ENCODE measurements at regions not wholly inside any gene's neighbourhood (a gene's known extent, or its start where the extent isn't known, plus 50 kb on each side); places are given as distances from the start of the nearest gene placed in this dataset.

DNA sequence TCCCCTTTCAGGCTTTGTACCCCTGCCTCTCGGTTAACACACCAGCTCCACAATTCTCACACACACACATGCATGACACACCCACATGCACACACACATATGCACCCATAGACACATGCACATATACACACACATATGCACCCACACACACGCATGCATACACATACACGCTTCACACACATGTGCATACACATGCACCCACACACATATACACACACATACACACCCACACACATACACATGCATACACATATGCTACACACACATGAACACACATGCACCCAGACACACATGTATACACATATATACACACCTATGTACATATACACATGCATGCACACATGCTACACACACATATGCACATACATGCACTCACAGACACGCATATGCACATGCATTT, 61.7 kb upstream of the SLC25A33 start (continued):
- TF ChIP-seq MEF2A (IDR thresholded peaks at IDR 0.05; ENCODE audit: borderline replicate concordance, low read depth) = no peak
- no peak for TF ChIP-seq GATA2 (CRISPR knock-in tag; IDR thresholded peaks at IDR 0.05)

DNA sequence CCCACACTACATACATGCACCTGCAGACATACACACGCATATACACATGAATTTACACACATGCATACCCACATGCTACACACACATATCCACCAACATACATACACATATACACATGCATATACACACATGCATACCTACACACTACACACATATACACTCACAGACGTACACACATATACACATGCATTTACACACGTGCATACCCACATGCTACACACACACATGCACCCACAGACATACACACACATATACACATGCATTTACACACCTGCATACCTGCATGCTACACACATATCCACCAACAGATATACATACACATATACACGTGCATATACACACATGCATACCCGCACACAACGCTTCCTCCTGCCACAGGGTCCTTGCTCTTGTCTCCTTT, 61.2 kb upstream of the SLC25A33 start:
- H3K36me3 ChIP-seq (replicated peaks in 1 of 2; ENCODE audit: control insufficient read depth in 1 of 2, insufficient read depth in 2 of 2, low read length in 1 of 2) = no peaks in the 10 kb centered on the region
- no peaks in the 10 kb centered on the region for H3K27me3 ChIP-seq (ENCODE audit: insufficient read depth)
- H3K9me2 ChIP-seq = no peaks in the 10 kb centered on the region
- H3F3A ChIP-seq (replicated peaks; ENCODE audit: insufficient read depth) = no peaks in the 10 kb centered on the region
- no peak overlapping the region for H3K4me3 ChIP-seq (ENCODE audit: low read depth in 2 of 2, low read length in 1 of 2)
- ChIA-PET POLR2A (no interaction called here), CTCF (no interaction called here)
- no peak overlapping the region for H3K27ac ChIP-seq (ENCODE audit: low read depth in 2 of 2, low read length in 1 of 2)
- H2AFZ ChIP-seq (ENCODE audit: low read depth) = no peak overlapping the region
- no peaks in the 10 kb centered on the region; a peak in 1 of 4 replicates for H3K4me1 ChIP-seq (ENCODE audit: control insufficient read depth in 1 of 2, insufficient read depth in 2 of 2, low read depth in 1 of 2, low read length in 1 of 2)
- H3K79me2 ChIP-seq (ENCODE audit: insufficient read depth) = no peaks in the 10 kb centered on the region
- no peak overlapping the region for H3K4me2 ChIP-seq
- no peaks in the 10 kb centered on the region for H4K20me1 ChIP-seq (ENCODE audit: insufficient read depth)
- H3K9ac ChIP-seq = no peak overlapping the region
- WGBS (ENCODE audit: low lambda C conversion rate) = 71% methylated on average over 6 of the region's 6 CpGs
- no peak for DNase-seq
- TF ChIP-seq, protein P1, sequence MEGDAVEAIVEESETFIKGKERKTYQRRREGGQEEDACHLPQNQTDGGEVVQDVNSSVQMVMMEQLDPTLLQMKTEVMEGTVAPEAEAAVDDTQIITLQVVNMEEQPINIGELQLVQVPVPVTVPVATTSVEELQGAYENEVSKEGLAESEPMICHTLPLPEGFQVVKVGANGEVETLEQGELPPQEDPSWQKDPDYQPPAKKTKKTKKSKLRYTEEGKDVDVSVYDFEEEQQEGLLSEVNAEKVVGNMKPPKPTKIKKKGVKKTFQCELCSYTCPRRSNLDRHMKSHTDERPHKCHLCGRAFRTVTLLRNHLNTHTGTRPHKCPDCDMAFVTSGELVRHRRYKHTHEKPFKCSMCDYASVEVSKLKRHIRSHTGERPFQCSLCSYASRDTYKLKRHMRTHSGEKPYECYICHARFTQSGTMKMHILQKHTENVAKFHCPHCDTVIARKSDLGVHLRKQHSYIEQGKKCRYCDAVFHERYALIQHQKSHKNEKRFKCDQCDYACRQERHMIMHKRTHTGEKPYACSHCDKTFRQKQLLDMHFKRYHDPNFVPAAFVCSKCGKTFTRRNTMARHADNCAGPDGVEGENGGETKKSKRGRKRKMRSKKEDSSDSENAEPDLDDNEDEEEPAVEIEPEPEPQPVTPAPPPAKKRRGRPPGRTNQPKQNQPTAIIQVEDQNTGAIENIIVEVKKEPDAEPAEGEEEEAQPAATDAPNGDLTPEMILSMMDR (IDR thresholded peaks at IDR 0.05) = no peak
- TF ChIP-seq SMC3 (IDR thresholded peaks at IDR 0.05; ENCODE audit: low read depth, low read length) = no peak
- TF ChIP-seq TAF1 (IDR thresholded peaks at IDR 0.05; ENCODE audit: borderline replicate concordance, low read depth, low read length) = no peak
- TF ChIP-seq, protein P2, sequence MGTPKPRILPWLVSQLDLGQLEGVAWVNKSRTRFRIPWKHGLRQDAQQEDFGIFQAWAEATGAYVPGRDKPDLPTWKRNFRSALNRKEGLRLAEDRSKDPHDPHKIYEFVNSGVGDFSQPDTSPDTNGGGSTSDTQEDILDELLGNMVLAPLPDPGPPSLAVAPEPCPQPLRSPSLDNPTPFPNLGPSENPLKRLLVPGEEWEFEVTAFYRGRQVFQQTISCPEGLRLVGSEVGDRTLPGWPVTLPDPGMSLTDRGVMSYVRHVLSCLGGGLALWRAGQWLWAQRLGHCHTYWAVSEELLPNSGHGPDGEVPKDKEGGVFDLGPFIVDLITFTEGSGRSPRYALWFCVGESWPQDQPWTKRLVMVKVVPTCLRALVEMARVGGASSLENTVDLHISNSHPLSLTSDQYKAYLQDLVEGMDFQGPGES (IDR thresholded peaks at IDR 0.05; ENCODE audit: low read depth, low read length) = no peak
- TF ChIP-seq, protein P3, sequence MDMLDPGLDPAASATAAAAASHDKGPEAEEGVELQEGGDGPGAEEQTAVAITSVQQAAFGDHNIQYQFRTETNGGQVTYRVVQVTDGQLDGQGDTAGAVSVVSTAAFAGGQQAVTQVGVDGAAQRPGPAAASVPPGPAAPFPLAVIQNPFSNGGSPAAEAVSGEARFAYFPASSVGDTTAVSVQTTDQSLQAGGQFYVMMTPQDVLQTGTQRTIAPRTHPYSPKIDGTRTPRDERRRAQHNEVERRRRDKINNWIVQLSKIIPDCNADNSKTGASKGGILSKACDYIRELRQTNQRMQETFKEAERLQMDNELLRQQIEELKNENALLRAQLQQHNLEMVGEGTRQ (IDR thresholded peaks at IDR 0.05; ENCODE audit: borderline replicate concordance, low read depth, low read length) = no peak
- no peak for TF ChIP-seq JUND (IDR thresholded peaks at IDR 0.05)
- no peak for TF ChIP-seq GATA2 (CRISPR knock-in tag; IDR thresholded peaks at IDR 0.05)
- no peak for TF ChIP-seq RFX5 (IDR thresholded peaks at IDR 0.05; ENCODE audit: low read length)
- TF ChIP-seq RAD21 (IDR thresholded peaks at IDR 0.05; ENCODE audit: low read length) = no peak
- no peaks in the 10 kb centered on the region for H3K9me3 ChIP-seq

DNA sequence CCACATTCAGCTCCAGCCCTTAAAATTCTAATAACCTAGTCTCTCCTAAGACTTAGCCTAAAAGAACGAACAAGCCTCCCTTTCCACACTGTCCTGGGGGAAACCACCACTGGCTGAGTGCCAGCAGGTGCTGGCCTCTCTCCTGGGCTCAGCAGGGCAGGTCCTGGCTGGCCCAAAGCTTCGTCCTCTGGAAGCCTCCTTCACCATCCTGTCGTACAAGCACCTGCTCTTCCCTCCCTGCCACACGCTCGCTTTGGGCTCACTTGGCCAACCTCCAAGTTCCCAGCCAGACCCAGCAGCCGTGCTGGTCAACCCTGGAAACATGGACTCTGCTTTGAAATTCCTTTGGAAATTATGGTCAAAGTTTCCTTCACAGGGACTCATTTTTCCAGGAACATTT, 58.2 kb upstream of the SLC25A33 start:
- Histone ChIP-seq H4K20me1 (ENCODE audit: insufficient read depth) (no peaks in the 10 kb centered on the region), H3K27me3 (ENCODE audit: insufficient read depth) (no peaks in the 10 kb centered on the region), H3K27ac (ENCODE audit: low read depth in 2 of 2, low read length in 1 of 2) (no peak overlapping the region), H3K9me3 (no peaks in the 10 kb centered on the region), H3K4me2 (no peak overlapping the region), H3K9ac (no peak overlapping the region), H3K79me2 (ENCODE audit: insufficient read depth) (no peaks in the 10 kb centered on the region), H3F3A (replicated peaks; ENCODE audit: insufficient read depth) (no peaks in the 10 kb centered on the region), H3K4me1 (ENCODE audit: control insufficient read depth in 1 of 2, insufficient read depth in 2 of 2, low read depth in 1 of 2, low read length in 1 of 2) (no peaks in the 10 kb centered on the region; a peak in 1 of 4 replicates), H3K4me3 (ENCODE audit: low read depth in 2 of 2, low read length in 1 of 2) (no peak overlapping the region), H3K36me3 (replicated peaks in 1 of 2; ENCODE audit: control insufficient read depth in 1 of 2, insufficient read depth in 2 of 2, low read length in 1 of 2) (no peaks in the 10 kb centered on the region), H3K9me2 (no peaks in the 10 kb centered on the region), H2AFZ (ENCODE audit: low read depth) (no peak overlapping the region)
- no peak for TF ChIP-seq TCF12 (IDR thresholded peaks at IDR 0.05)
- ChIA-PET POLR2A (no interaction called here), CTCF (interaction anchor here (1.2 to 2.0 kb wide), 4 partner anchors 10 to 192 kb away, joined by 3 to 7 read pairs (median 4); no protein-coding TSS in a partner anchor)
- WGBS (ENCODE audit: low lambda C conversion rate) = 48% methylated on average over 6 of the region's 6 CpGs
- peak; percentile 9 for DNase-seq
